AG04449 (cell line): ENCODE measurements at regions not wholly inside any gene's neighbourhood (a gene's known extent, or its start where the extent isn't known, plus 50 kb on each side); places are given as distances from the start of the nearest gene placed in this dataset.

ENCODE experiments used
- CTCF ChIA-PET: fragments of 350-600 bp; formaldehyde crosslinking; extraction: SDS; loops from one replicate; lab custom pipeline; 2021; ENCODE audit warnings: antibody characterized with exemption; lab: Yijun Ruan, JAX
- POLR2A ChIA-PET: fragments of 400-600, 350-600 bp; formaldehyde crosslinking; extraction: SDS; loops from one replicate; lab custom pipeline; 2020; ENCODE audit warnings: antibody characterized with exemption, inconsistent platforms; lab: Yijun Ruan, JAX
- DNase-seq: peaks from one replicate; pipeline ENCODE4 v3.0.0-alpha.2; 2010; ENCODE audit warnings: low read depth, low spot score
- H3K4me3 ChIP-seq: 2 replicates; pipeline ENCODE4 v1.5.1; 2011; ENCODE audit warnings: low read depth, mild to moderate bottlenecking, control low read depth, low read length
- CTCF ChIP-seq: IDR thresholded peaks from one replicate; pipeline ENCODE4 v1.5.1; 2011; ENCODE audit warnings: mild to moderate bottlenecking, moderate library complexity, low read length, control low read depth, inconsistent platforms; ENCODE audit not compliant: insufficient read depth; ENCODE audit errors: missing control alignments

GRCh38 chr12:46465307-46465706 is 92.7 kb upstream of the SLC38A2 start:
- DNase-seq = no peak
- no peak overlapping the region for H3K4me3 ChIP-seq
- POLR2A ChIA-PET = no interaction called here
- CTCF ChIA-PET = no interaction called here
- no peak for TF ChIP-seq CTCF

GRCh38 chr12:46464863-46465262 is 92.3 kb upstream of the SLC38A2 start:
- CTCF ChIA-PET = no interaction called here
- no peak for DNase-seq
- no peak for TF ChIP-seq CTCF
- POLR2A ChIA-PET = no interaction called here
- H3K4me3 ChIP-seq = no peak overlapping the region

GRCh38 chr12:46462641-46463355 is 90.2 kb upstream of the SLC38A2 start:
- TF ChIP-seq CTCF = no peak
- POLR2A ChIA-PET = interaction anchor here (0.6 kb wide), 1 partner anchor 213 kb away, joined by 3 read pairs; no protein-coding TSS in a partner anchor
- CTCF ChIA-PET = no interaction called here
- DNase-seq = no peak
- no peak overlapping the region for H3K4me3 ChIP-seq

GRCh38 chr12:46461907-46462640 is 89.5 kb upstream of the SLC38A2 start:
- POLR2A ChIA-PET = no interaction called here
- DNase-seq = no peak
- H3K4me3 ChIP-seq = no peak overlapping the region
- TF ChIP-seq CTCF = no peak
- CTCF ChIA-PET = no interaction called here

GRCh38 chr12:46461459-46461858 is 88.9 kb upstream of the SLC38A2 start:
- ChIA-PET CTCF (interaction anchor here (0.8 kb wide), 1 partner anchor 473 kb away, joined by 3 read pairs; no protein-coding TSS in a partner anchor), POLR2A (no interaction called here)
- TF ChIP-seq CTCF = no peak
- DNase-seq = no peak
- no peak overlapping the region for H3K4me3 ChIP-seq

GRCh38 chr12:46460682-46461210 is 88.2 kb upstream of the SLC38A2 start:
- no peak for TF ChIP-seq CTCF
- no peak overlapping the region for H3K4me3 ChIP-seq
- no peak for DNase-seq
- CTCF ChIA-PET = interaction anchor here (0.8 kb wide), 1 partner anchor 473 kb away, joined by 3 read pairs; no protein-coding TSS in a partner anchor
- POLR2A ChIA-PET = interaction anchor here (2.0 kb wide), 1 partner anchor 89 kb away, joined by 6 read pairs; no protein-coding TSS in a partner anchor
